GM12878 (cell line): ENCODE measurements at regions not wholly inside any gene's neighbourhood (a gene's known extent, or its start where the extent isn't known, plus 50 kb on each side); places are given as distances from the start of the nearest gene placed in this dataset.

Source experiments
- ATAC-seq: fragments of 200-7000 bp; cut with Tn5 transposase; 3 replicates; pipeline ENCODE4 v1.9.1; 2020; ENCODE audit warnings: mild to moderate bottlenecking, moderate library complexity
- BruUV-seq: library from RNA; stranded (reverse); fragments of 400-500 nt; replicated peaks from 2 replicates; lab custom pipeline; 2021; lab: Mats Ljungman, UMichigan
- CTCF ChIA-PET: fragments of 300-600 bp; sonication (Branson Sonifier 250); formaldehyde crosslinking; extraction: SDS; loops from one replicate; lab custom pipeline; 2021; ENCODE audit warnings: inconsistent platforms; lab: Yijun Ruan, JAX
- POLR2A ChIA-PET: fragments of 350-600 bp; formaldehyde crosslinking; extraction: SDS; loops from one replicate; lab custom pipeline; 2021; ENCODE audit warnings: inconsistent platforms; lab: Charles Lee
- RAD21 ChIA-PET: fragments of 300-600 bp; sonication (Branson Sonifier 250); formaldehyde crosslinking; loops from one replicate; lab custom pipeline; 2023; ENCODE audit warnings: antibody characterized with exemption; ENCODE audit not compliant: unreplicated experiment; lab: Charles Lee
- SMC1A ChIA-PET: fragments of 300-600 bp; sonication (Branson Sonifier 250); formaldehyde crosslinking; loops from one replicate; lab custom pipeline; 2023; ENCODE audit not compliant: unreplicated experiment, uncharacterized antibody; lab: Charles Lee
- DNase-seq: peaks from one replicate; pipeline ENCODE4 v3.0.0-alpha.2; 2011; ENCODE audit warnings: low read depth, low spot score
- FAIRE-seq: peaks from 3 replicates; lab custom pipeline; 2011; peaks lifted over from hg19 to GRCh38; lab: Jason Lieb, UNC
- H2AFZ ChIP-seq: 2 replicates; pipeline ENCODE4 v1.6.0; 2011; ENCODE audit warnings: low read depth, low read length, control low read depth; ENCODE audit not compliant: control insufficient read depth
- H3K27ac ChIP-seq: 2 replicates; pipeline ENCODE4 v1.5.1; 2011; ENCODE audit warnings: control low read depth; ENCODE audit not compliant: control insufficient read depth, insufficient read depth
- H3K27me3 ChIP-seq, 2 experiments: replicated peaks in 1 of 2; 2 replicates each; pipeline versions ENCODE4 v1.6.0 to v1.6.1; 2011; ENCODE audit warnings: low read length in 1 of 2; ENCODE audit not compliant: control insufficient read depth in 2 of 2, insufficient read depth in 2 of 2
- H3K36me3 ChIP-seq, 2 experiments: 2 replicates each; pipeline ENCODE4 v1.5.1; 2011; ENCODE audit warnings: low read length in 1 of 2; ENCODE audit not compliant: control insufficient read depth in 2 of 2, insufficient read depth in 2 of 2
- H3K4me1 ChIP-seq: 2 replicates; pipeline ENCODE4 v1.6.1; 2011; ENCODE audit warnings: mild to moderate bottlenecking, low read length, moderate library complexity, mixed read lengths; ENCODE audit not compliant: control insufficient read depth, insufficient read depth
- H3K4me2 ChIP-seq: 2 replicates; pipeline ENCODE4 v1.6.0; 2011; ENCODE audit warnings: control low read depth; ENCODE audit not compliant: control insufficient read depth, insufficient read depth
- H3K4me3 ChIP-seq: fragments of 200-600 bp; sonication (generic); 2 replicates; pipeline ENCODE4 v1.5.1; 2016
- H3K79me2 ChIP-seq: 2 replicates; pipeline ENCODE4 v1.6.0; 2011; ENCODE audit warnings: low read length; ENCODE audit not compliant: control insufficient read depth, insufficient read depth
- H3K9ac ChIP-seq: 2 replicates; pipeline ENCODE4 v1.8.0; 2011; ENCODE audit warnings: low read length, control low read depth, mixed read lengths; ENCODE audit not compliant: control insufficient read depth, insufficient read depth
- H3K9me3 ChIP-seq: replicated peaks from 3 replicates; pipeline ENCODE4 v1.5.1; 2011; ENCODE audit warnings: mild to moderate bottlenecking, low read length; ENCODE audit not compliant: control insufficient read depth, insufficient read depth
- H4K20me1 ChIP-seq: 2 replicates; pipeline ENCODE4 v1.6.0; 2011; ENCODE audit not compliant: control insufficient read depth, insufficient read depth
- FOXM1 ChIP-seq: IDR thresholded peaks from 2 replicates; pipeline ENCODE4 v1.6.1; 2012; ENCODE audit warnings: low read depth, mild to moderate bottlenecking, inconsistent platforms, low read length, moderate library complexity
- HDAC2 ChIP-seq: fragments of 200-600 bp; sonication (generic); IDR thresholded peaks from 2 replicates; pipeline ENCODE4 v1.6.1; 2017
- MYC ChIP-seq: IDR thresholded peaks from 2 replicates; pipeline ENCODE4 v1.6.1; 2011; ENCODE audit warnings: mild to moderate bottlenecking, low read length, moderate library complexity, inconsistent platforms; ENCODE audit not compliant: insufficient read depth, insufficient replicate concordance, insufficient read length, severe bottlenecking
- NBN ChIP-seq: fragments of 450-650 bp; IDR thresholded peaks from 2 replicates; pipeline ENCODE4 v1.6.1; 2016
- PAX5 ChIP-seq: IDR thresholded peaks from 2 replicates; pipeline ENCODE4 v1.6.1; 2011; ENCODE audit warnings: low read depth, low read length, borderline replicate concordance
- POLR2AphosphoS2 ChIP-seq: IDR thresholded peaks from 2 replicates; pipeline ENCODE4 v1.6.1; 2011; ENCODE audit warnings: low read depth, mild to moderate bottlenecking, low read length, improper control_type of control experiment, moderate library complexity
- SP1 ChIP-seq: IDR thresholded peaks from one replicate; pipeline ENCODE4 v1.6.1; 2011; ENCODE audit warnings: low read depth, low read length
- TCF3 ChIP-seq: IDR thresholded peaks from 2 replicates; pipeline ENCODE4 v1.6.1; 2012; ENCODE audit warnings: low read depth, mild to moderate bottlenecking, low read length, borderline replicate concordance; ENCODE audit not compliant: insufficient read depth
- WGBS: methylation state at CpG from one replicate; pipeline ENCODE4 v1.1.6; 2016; ENCODE audit warnings: low lambda C conversion rate; ENCODE audit not compliant: insufficient replicate concordance, insufficient coverage; ENCODE audit errors: missing lambda C conversion rate; 5-methylcytosine and 5-hydroxymethylcytosine counted together
- in situ Hi-C: fragments of 300-500 bp; cut with MboI; formaldehyde crosslinking; loops from 9 replicates; pipeline ENCODE4 v1.14.3; 2018; ENCODE audit warnings: mixed read lengths
- intact Hi-C: fragments of 100-400 bp; cut with micrococcal nuclease; formaldehyde crosslinking; loops from one replicate; pipeline ENCODE4 v1.14.2; 2022; ENCODE audit not compliant: unreplicated experiment
- TF ChIP-seq, protein P1 (sequence below): fragments of 450-650 bp; formaldehyde crosslinking; IDR thresholded peaks from 2 replicates; pipeline ENCODE4 v1.5.0; 2022; ENCODE audit warnings: mild to moderate bottlenecking, missing genetic modification characterization

DNA sequence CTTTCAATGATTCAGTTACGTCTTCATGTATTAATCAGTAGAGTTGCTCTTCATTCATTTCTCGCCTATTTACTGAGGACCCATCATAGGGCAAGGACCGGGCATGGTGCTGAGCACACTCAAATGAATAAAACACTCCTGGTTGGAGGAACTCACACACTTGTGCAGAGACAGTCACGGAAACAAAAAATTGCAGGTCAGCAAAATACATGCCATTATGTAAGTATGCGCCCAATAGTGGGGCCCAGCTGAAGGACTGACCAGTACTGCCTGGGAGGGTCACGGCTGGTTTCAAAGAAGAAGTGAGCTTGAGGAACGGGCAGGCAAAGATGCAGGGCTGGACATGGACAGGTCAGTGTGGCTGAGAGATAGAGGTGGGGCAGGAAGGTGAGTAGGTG, 102.9 kb downstream of the DDX1 start:
- Histone ChIP-seq H3K27ac (no peak overlapping the region), H3K9ac (no peak overlapping the region), H3K4me2 (no peak overlapping the region), H3K36me3 (no peaks in the 10 kb centered on the region), H3K79me2 (no peaks in the 10 kb centered on the region), H3K4me1 (no peaks in the 10 kb centered on the region), H3K9me3 (no peaks in the 10 kb centered on the region; the same call in 2 of the 3 replicates)
- BruUV-seq: no TSS peak
- intact Hi-C loops: no loop called here
- WGBS: 38% methylated on average over 7 of the region's 7 CpGs
- TF ChIP-seq FOXM1 (no peak), HDAC2 (no peak), MYC (no peak), PAX5 (no peak), SP1 (no peak), NBN (no peak), TCF3 (no peak), POLR2AphosphoS2 (no peak)
- TF ChIP-seq, protein P1, sequence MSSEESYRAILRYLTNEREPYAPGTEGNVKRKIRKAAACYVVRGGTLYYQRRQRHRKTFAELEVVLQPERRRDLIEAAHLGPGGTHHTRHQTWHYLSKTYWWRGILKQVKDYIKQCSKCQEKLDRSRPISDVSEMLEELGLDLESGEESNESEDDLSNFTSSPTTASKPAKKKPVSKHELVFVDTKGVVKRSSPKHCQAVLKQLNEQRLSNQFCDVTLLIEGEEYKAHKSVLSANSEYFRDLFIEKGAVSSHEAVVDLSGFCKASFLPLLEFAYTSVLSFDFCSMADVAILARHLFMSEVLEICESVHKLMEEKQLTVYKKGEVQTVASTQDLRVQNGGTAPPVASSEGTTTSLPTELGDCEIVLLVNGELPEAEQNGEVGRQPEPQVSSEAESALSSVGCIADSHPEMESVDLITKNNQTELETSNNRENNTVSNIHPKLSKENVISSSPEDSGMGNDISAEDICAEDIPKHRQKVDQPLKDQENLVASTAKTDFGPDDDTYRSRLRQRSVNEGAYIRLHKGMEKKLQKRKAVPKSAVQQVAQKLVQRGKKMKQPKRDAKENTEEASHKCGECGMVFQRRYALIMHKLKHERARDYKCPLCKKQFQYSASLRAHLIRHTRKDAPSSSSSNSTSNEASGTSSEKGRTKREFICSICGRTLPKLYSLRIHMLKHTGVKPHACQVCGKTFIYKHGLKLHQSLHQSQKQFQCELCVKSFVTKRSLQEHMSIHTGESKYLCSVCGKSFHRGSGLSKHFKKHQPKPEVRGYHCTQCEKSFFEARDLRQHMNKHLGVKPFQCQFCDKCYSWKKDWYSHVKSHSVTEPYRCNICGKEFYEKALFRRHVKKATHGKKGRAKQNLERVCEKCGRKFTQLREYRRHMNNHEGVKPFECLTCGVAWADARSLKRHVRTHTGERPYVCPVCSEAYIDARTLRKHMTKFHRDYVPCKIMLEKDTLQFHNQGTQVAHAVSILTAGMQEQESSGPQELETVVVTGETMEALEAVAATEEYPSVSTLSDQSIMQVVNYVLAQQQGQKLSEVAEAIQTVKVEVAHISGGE (CRISPR knock-in tag): no peak
- TF ChIP-seq, all 136 proteins: peak for 0
- Histone ChIP-seq H2AFZ (no peak overlapping the region), H4K20me1 (no peaks in the 10 kb centered on the region), H3K27me3 (no peaks in the 10 kb centered on the region; a peak in 1 of 4 replicates), H3K4me3 (no peak overlapping the region)
- in situ Hi-C loops: no loop called here
- ChIA-PET RAD21 (no interaction called here), CTCF (no interaction called here), POLR2A (no interaction called here), SMC1A (no interaction called here)
- no peak for ATAC-seq
- FAIRE-seq: no peak
- DNase-seq: no peak
